HEK293 (cell line): ENCODE measurements at regions not wholly inside any gene's neighbourhood (a gene's known extent, or its start where the extent isn't known, plus 50 kb on each side); places are given as distances from the start of the nearest gene placed in this dataset.
"Not testable (repeated sequence)": the region's sequence is repeated elsewhere in the genome, so short reads cannot be mapped to it uniquely, and the experiment has no call there.

Source experiments
- CTCF ChIA-PET: fragments of 350-600 bp; formaldehyde crosslinking; extraction: SDS; loops from one replicate; lab custom pipeline; 2021; ENCODE audit warnings: antibody characterized with exemption; lab: Yijun Ruan, JAX
- POLR2A ChIA-PET: fragments of 300-600 bp; formaldehyde crosslinking; extraction: SDS; loops from one replicate; lab custom pipeline; 2020; ENCODE audit warnings: antibody characterized with exemption, inconsistent platforms; lab: Yijun Ruan, JAX
- H3K27ac ChIP-seq: fragments of 200-500 bp; sonication (Bioruptor generic); 2 replicates; pipeline ENCODE4 v1.5.1; 2014; ENCODE audit warnings: low read depth, low read length, control low read depth, inconsistent platforms; ENCODE audit errors: extremely low read depth
- H3K36me3 ChIP-seq, 2 experiments: fragments of 200-500 bp in 1 of 2; sonication (Bioruptor generic) in 1 of 2; 1 replicate in 1 of 2; 2 replicates in 1 of 2; pipeline ENCODE4 v1.5.1; 2014 to 2017; ENCODE audit warnings: inconsistent platforms in 2 of 2, low read length in 2 of 2; ENCODE audit not compliant: control insufficient read depth in 2 of 2, insufficient read depth in 1 of 2
- H3K4me1 ChIP-seq: fragments of 200-500 bp; sonication (Bioruptor generic); 2 replicates; pipeline ENCODE4 v1.5.1; 2014; ENCODE audit warnings: mild to moderate bottlenecking, low read length, inconsistent platforms; ENCODE audit not compliant: control insufficient read depth, insufficient read depth
- H3K4me3 ChIP-seq: 2 replicates; pipeline ENCODE4 v1.5.1; 2011; ENCODE audit warnings: low read depth, mild to moderate bottlenecking, control low read depth, low read length, moderate library complexity
- H3K9me3 ChIP-seq: fragments of 200-500 bp; sonication (Bioruptor generic); 2 replicates; pipeline ENCODE4 v1.5.1; 2014; ENCODE audit warnings: low read depth, low read length, inconsistent platforms; ENCODE audit not compliant: control insufficient read depth, insufficient read depth
- GFI1B ChIP-seq: fragments of 450-650 bp; formaldehyde crosslinking; IDR thresholded peaks from 2 replicates; pipeline ENCODE4 v1.5.1; 2016; ENCODE audit warnings: missing biosample characterization, missing genetic modification characterization
- KLF10 ChIP-seq: fragments of 450-650 bp; IDR thresholded peaks from 2 replicates; pipeline ENCODE4 v1.5.1; 2018; ENCODE audit warnings: missing biosample characterization, mild to moderate bottlenecking, missing genetic modification characterization
- MZF1 ChIP-seq: fragments of 450-650 bp; formaldehyde crosslinking; IDR thresholded peaks from 2 replicates; pipeline ENCODE4 v1.5.1; 2017; ENCODE audit warnings: missing biosample characterization, missing genetic modification characterization, borderline replicate concordance
- PBX3 ChIP-seq: sonication (generic); formaldehyde crosslinking; IDR thresholded peaks from 2 replicates; pipeline ENCODE4 v1.8.1; 2022; ENCODE audit warnings: mild to moderate bottlenecking, moderate library complexity, missing genetic modification reagents
- SALL2 ChIP-seq: fragments of 450-650 bp; formaldehyde crosslinking; IDR thresholded peaks from 2 replicates; pipeline ENCODE4 v1.5.0; 2017; ENCODE audit warnings: missing biosample characterization, mild to moderate bottlenecking, missing genetic modification characterization, borderline replicate concordance
- SCRT1 ChIP-seq: fragments of 450-650 bp; formaldehyde crosslinking; IDR thresholded peaks from 2 replicates; pipeline ENCODE4 v1.5.1; 2016; ENCODE audit warnings: missing biosample characterization, missing genetic modification characterization, borderline replicate concordance
- SP7 ChIP-seq: fragments of 450-650 bp; formaldehyde crosslinking; IDR thresholded peaks from 2 replicates; pipeline ENCODE4 v1.5.1; 2016; ENCODE audit warnings: missing biosample characterization, missing genetic modification characterization
- ZNF140 ChIP-seq: fragments of 450-650 bp; formaldehyde crosslinking; IDR thresholded peaks from 2 replicates; pipeline ENCODE4 v1.5.1; 2016; ENCODE audit warnings: missing biosample characterization, missing genetic modification characterization
- ZNF24 ChIP-seq: fragments of 450-650 bp; formaldehyde crosslinking; IDR thresholded peaks from 2 replicates; pipeline ENCODE4 v1.5.1; 2016; ENCODE audit warnings: missing biosample characterization, missing genetic modification characterization
- ZNF248 ChIP-seq: fragments of 450-650 bp; formaldehyde crosslinking; IDR thresholded peaks from 2 replicates; pipeline ENCODE4 v1.5.1; 2017; ENCODE audit warnings: missing biosample characterization, missing genetic modification characterization
- ZNF366 ChIP-seq: fragments of 450-650 bp; formaldehyde crosslinking; conservative IDR thresholded peaks from 2 replicates; pipeline ENCODE4 v1.5.1; 2016; ENCODE audit warnings: missing biosample characterization, missing genetic modification characterization
- ZNF404 ChIP-seq: fragments of 450-650 bp; formaldehyde crosslinking; IDR thresholded peaks from 2 replicates; pipeline ENCODE4 v1.5.1; 2017; ENCODE audit warnings: missing biosample characterization, missing genetic modification characterization
- ZNF513 ChIP-seq: fragments of 450-650 bp; IDR thresholded peaks from 2 replicates; pipeline ENCODE4 v1.5.1; 2018; ENCODE audit warnings: missing biosample characterization, missing genetic modification characterization
- ZNF548 ChIP-seq: fragments of 450-650 bp; formaldehyde crosslinking; IDR thresholded peaks from 2 replicates; pipeline ENCODE4 v1.5.1; 2016; ENCODE audit warnings: missing biosample characterization, missing genetic modification characterization
- ZNF600 ChIP-seq: fragments of 450-650 bp; formaldehyde crosslinking; IDR thresholded peaks from 2 replicates; pipeline ENCODE4 v1.5.1; 2016; ENCODE audit warnings: missing biosample characterization, missing genetic modification characterization
- ZNF629 ChIP-seq: fragments of 450-650 bp; formaldehyde crosslinking; IDR thresholded peaks from 2 replicates; pipeline ENCODE4 v1.5.1; 2017; ENCODE audit warnings: missing biosample characterization, missing genetic modification characterization
- ZNF677 ChIP-seq: fragments of 450-650 bp; IDR thresholded peaks from 2 replicates; pipeline ENCODE4 v1.5.0; 2018; ENCODE audit warnings: missing biosample characterization, mild to moderate bottlenecking, missing genetic modification characterization, moderate library complexity
- ZNF776 ChIP-seq: fragments of 450-650 bp; formaldehyde crosslinking; IDR thresholded peaks from 2 replicates; pipeline ENCODE4 v1.5.0; 2017; ENCODE audit warnings: missing biosample characterization, missing genetic modification characterization, borderline replicate concordance
- ZSCAN4 ChIP-seq: fragments of 450-650 bp; formaldehyde crosslinking; IDR thresholded peaks from 2 replicates; pipeline ENCODE4 v1.5.1; 2017; ENCODE audit warnings: missing biosample characterization, missing genetic modification characterization

- H3K27ac ChIP-seq = no peak overlapping the region
- ChIA-PET POLR2A (no interaction called here), CTCF (interaction anchor here (0.6 kb wide), 1 partner anchor 103 kb away, joined by 4 read pairs; no protein-coding TSS in a partner anchor)
- H3K4me3 ChIP-seq = no peak overlapping the region
- H3K9me3 ChIP-seq = no peaks in the 10 kb centered on the region
- no peaks in the 10 kb centered on the region for H3K4me1 ChIP-seq
- TF ChIP-seq ZNF677 (tag by site-specific recombination) (no peak), SP7 (tag by site-specific recombination) (no peak), ZNF404 (no peak), ZNF548 (tag by site-specific recombination) (no peak), ZSCAN4 (tag by site-specific recombination) (no peak), SALL2 (tag by site-specific recombination) (no peak), ZNF513 (tag by site-specific recombination) (no peak), ZNF248 (tag by site-specific recombination) (no peak), ZNF366 (tag by site-specific recombination) (no peak), KLF10 (tag by site-specific recombination) (no peak), GFI1B (tag by site-specific recombination) (no peak), PBX3 (no peak), ZNF600 (tag by site-specific recombination) (no peak), ZNF629 (tag by site-specific recombination) (no peak), MZF1 (tag by site-specific recombination) (no peak), ZNF140 (tag by site-specific recombination) (no peak), ZNF24 (no peak), ZNF776 (tag by site-specific recombination) (no peak), SCRT1 (tag by site-specific recombination) (no peak)
- H3K36me3 ChIP-seq = no peaks in the 10 kb centered on the region
Observed at GRCh38 chr7:66454600-66455225, 174.0 kb upstream of the KCTD7 start.

GRCh38 chr7:66455432-66455831 is 173.2 kb upstream of the KCTD7 start:
- H3K4me1 ChIP-seq, CTCF ChIA-PET, H3K27ac ChIP-seq, H3K9me3 ChIP-seq, H3K4me3 ChIP-seq, H3K36me3 ChIP-seq, POLR2A ChIA-PET: not testable (repeated sequence)

GRCh38 chr7:66456431-66456830 is 172.2 kb upstream of the KCTD7 start:
- H3K36me3 ChIP-seq, POLR2A ChIA-PET, H3K4me3 ChIP-seq, H3K9me3 ChIP-seq, CTCF ChIA-PET, H3K27ac ChIP-seq, H3K4me1 ChIP-seq: not testable (repeated sequence)

GRCh38 chr7:66458991-66459390 is 169.7 kb upstream of the KCTD7 start:
- H3K36me3 ChIP-seq, POLR2A ChIA-PET, H3K9me3 ChIP-seq, H3K27ac ChIP-seq, H3K4me3 ChIP-seq, H3K4me1 ChIP-seq: not testable (repeated sequence)
- CTCF ChIA-PET = interaction anchor here (0.9 kb wide), 1 partner anchor 15 kb away, joined by 3 read pairs; no protein-coding TSS in a partner anchor

GRCh38 chr7:66459783-66460413 is 168.8 kb upstream of the KCTD7 start:
- H3K9me3 ChIP-seq, H3K4me1 ChIP-seq, H3K4me3 ChIP-seq, POLR2A ChIA-PET, H3K36me3 ChIP-seq, H3K27ac ChIP-seq: not testable (repeated sequence)
- CTCF ChIA-PET = interaction anchor here (0.7 to 0.9 kb wide), 2 partner anchors 16 to 56 kb away, joined by 3 to 4 read pairs; no protein-coding TSS in a partner anchor
